OCI-LY1 (cell line): ENCODE measurements at regions not wholly inside any gene's neighbourhood (a gene's known extent, or its start where the extent isn't known, plus 50 kb on each side); places are given as distances from the start of the nearest gene placed in this dataset.

Experiments used
- H2AFZ ChIP-seq: fragments of 200-600 bp; sonication (generic), shearing (Covaris generic); 2 replicates; pipeline ENCODE4 v1.6.0; 2014; ENCODE audit warnings: antibody characterized with exemption, mild to moderate bottlenecking, low read length
- H3F3A ChIP-seq: fragments of 200-600 bp; sonication (generic), shearing (Covaris generic); 2 replicates; pipeline ENCODE4 v1.6.0; 2014; ENCODE audit warnings: mild to moderate bottlenecking, antibody characterized with exemption, low read length, moderate library complexity; ENCODE audit not compliant: insufficient read depth
- H3K27ac ChIP-seq: fragments of 200-600 bp; sonication (generic); 2 replicates; pipeline ENCODE4 v1.5.1; 2014; ENCODE audit warnings: low read length, mixed run types, mild to moderate bottlenecking, low read depth; ENCODE audit not compliant: poor library complexity, severe bottlenecking
- H3K27me3 ChIP-seq: fragments of 200-600 bp; sonication (generic); 2 replicates; pipeline ENCODE4 v1.6.0; 2014; ENCODE audit warnings: antibody characterized with exemption, mild to moderate bottlenecking, low read length, moderate library complexity; ENCODE audit not compliant: insufficient read depth
- H3K36me3 ChIP-seq: fragments of 200-600 bp; sonication (generic); 2 replicates; pipeline ENCODE4 v1.6.1; 2014; ENCODE audit warnings: mild to moderate bottlenecking, antibody characterized with exemption, low read length, moderate library complexity, mixed read lengths; ENCODE audit not compliant: insufficient read depth
- H3K4me1 ChIP-seq: fragments of 200-600 bp; sonication (generic); 2 replicates; pipeline ENCODE4 v1.5.1; 2014; ENCODE audit warnings: mild to moderate bottlenecking, low read length, moderate library complexity; ENCODE audit not compliant: insufficient read depth, severe bottlenecking
- H3K4me2 ChIP-seq: fragments of 200-600 bp; sonication (generic), shearing (Covaris generic); 2 replicates; pipeline ENCODE4 v1.6.1; 2014; ENCODE audit warnings: low read length
- H3K4me3 ChIP-seq: fragments of 200-600 bp; sonication (generic); 2 replicates; pipeline ENCODE4 v1.5.1; 2014; ENCODE audit warnings: low read length, low read depth, mild to moderate bottlenecking, mixed read lengths; ENCODE audit not compliant: poor library complexity, severe bottlenecking
- H3K79me2 ChIP-seq: fragments of 200-600 bp; shearing (Covaris generic); 2 replicates; pipeline ENCODE4 v1.6.1; 2016; ENCODE audit warnings: mixed run types, low read length, mixed read lengths; ENCODE audit not compliant: insufficient read depth
- H3K9ac ChIP-seq: fragments of 200-600 bp; sonication (generic), shearing (Covaris generic); 2 replicates; pipeline ENCODE4 v1.6.1; 2014; ENCODE audit warnings: mild to moderate bottlenecking, low read length, mixed read lengths
- H3K9me2 ChIP-seq: fragments of 200-600 bp; sonication (generic), shearing (Covaris generic); 2 replicates; pipeline ENCODE4 v1.6.1; 2014; ENCODE audit warnings: low read depth, mild to moderate bottlenecking, low read length, mixed read lengths
- H3K9me3 ChIP-seq: fragments of 200-600 bp; shearing (Covaris generic); 2 replicates; pipeline ENCODE4 v1.6.1; 2014; ENCODE audit warnings: low read length, mixed read lengths
- H4K20me1 ChIP-seq: fragments of 200-600 bp; sonication (generic), shearing (Covaris generic); 2 replicates; pipeline ENCODE4 v1.6.0; 2016; ENCODE audit warnings: mild to moderate bottlenecking, low read length; ENCODE audit not compliant: insufficient read depth
- EZH2 ChIP-seq: fragments of 200-600 bp; sonication (generic), shearing (Covaris generic); IDR thresholded peaks from 2 replicates; pipeline ENCODE4 v1.8.0; 2017; ENCODE audit warnings: borderline replicate concordance, mixed run types, mild to moderate bottlenecking, antibody characterized with exemption, low read length, moderate library complexity, mixed read lengths
- TF ChIP-seq, protein P1 (sequence below): fragments of 200-600 bp; sonication (generic), shearing (Covaris generic); IDR thresholded peaks from 2 replicates; pipeline ENCODE4 v1.5.1; 2017; ENCODE audit warnings: mild to moderate bottlenecking, antibody characterized with exemption, low read length, moderate library complexity, mixed read lengths

DNA sequence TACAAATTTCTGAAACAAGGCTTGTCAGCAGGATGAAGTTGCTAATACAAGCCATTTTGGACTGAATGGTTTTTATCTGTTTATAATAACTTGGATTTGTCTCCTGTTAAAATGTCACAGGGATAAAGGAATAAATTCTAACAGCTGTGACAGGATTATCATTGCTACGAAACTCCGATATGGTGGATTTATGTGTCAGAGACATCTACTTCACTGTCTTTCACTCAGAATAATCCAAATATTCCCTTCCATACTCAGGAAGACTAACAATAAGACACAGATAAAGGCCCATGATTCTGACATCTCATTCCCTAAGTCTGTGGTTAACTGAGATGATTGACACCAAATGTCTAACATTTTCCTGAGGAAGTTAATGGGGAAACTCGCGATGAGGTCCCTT is 529.8 kb upstream of the GOT2 start:
- Histone ChIP-seq H3K36me3 (no peaks in the 10 kb centered on the region), H3K9me3 (no peaks in the 10 kb centered on the region), H3K27ac (no peak overlapping the region), H3K4me3 (no peak overlapping the region), H3K9me2 (no peaks in the 10 kb centered on the region), H3K27me3 (no peaks in the 10 kb centered on the region), H3K9ac (no peak overlapping the region), H3F3A (no peaks in the 10 kb centered on the region), H3K79me2 (no peaks in the 10 kb centered on the region), H3K4me1 (no peaks in the 10 kb centered on the region), H4K20me1 (no peaks in the 10 kb centered on the region), H2AFZ (no peak overlapping the region), H3K4me2 (no peak overlapping the region)
- TF ChIP-seq, protein P1, sequence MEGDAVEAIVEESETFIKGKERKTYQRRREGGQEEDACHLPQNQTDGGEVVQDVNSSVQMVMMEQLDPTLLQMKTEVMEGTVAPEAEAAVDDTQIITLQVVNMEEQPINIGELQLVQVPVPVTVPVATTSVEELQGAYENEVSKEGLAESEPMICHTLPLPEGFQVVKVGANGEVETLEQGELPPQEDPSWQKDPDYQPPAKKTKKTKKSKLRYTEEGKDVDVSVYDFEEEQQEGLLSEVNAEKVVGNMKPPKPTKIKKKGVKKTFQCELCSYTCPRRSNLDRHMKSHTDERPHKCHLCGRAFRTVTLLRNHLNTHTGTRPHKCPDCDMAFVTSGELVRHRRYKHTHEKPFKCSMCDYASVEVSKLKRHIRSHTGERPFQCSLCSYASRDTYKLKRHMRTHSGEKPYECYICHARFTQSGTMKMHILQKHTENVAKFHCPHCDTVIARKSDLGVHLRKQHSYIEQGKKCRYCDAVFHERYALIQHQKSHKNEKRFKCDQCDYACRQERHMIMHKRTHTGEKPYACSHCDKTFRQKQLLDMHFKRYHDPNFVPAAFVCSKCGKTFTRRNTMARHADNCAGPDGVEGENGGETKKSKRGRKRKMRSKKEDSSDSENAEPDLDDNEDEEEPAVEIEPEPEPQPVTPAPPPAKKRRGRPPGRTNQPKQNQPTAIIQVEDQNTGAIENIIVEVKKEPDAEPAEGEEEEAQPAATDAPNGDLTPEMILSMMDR = no peak
- no peak for TF ChIP-seq EZH2

DNA sequence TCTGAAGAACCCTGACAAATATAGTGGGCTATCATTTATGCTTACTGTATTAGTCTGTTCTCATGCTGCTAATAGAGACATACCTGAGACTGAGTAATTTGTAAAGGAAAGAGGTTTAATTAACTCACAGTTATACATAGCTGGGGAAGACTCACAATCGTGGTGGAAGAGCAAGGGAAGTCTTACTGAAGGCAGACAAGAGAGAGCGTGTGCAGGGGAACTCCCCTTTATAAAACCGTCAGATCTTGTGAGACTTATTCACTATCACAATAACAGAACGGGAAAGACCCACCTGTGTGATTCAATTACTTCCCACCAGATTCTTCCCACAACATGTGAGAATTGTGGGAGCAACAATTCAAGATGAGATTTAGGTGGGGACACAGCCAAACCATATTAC is 526.8 kb upstream of the GOT2 start:
- no peaks in the 10 kb centered on the region for H3K36me3 ChIP-seq
- no peaks in the 10 kb centered on the region for H4K20me1 ChIP-seq
- no peak overlapping the region for H3K4me2 ChIP-seq
- no peaks in the 10 kb centered on the region for H3K9me2 ChIP-seq
- no peaks in the 10 kb centered on the region for H3K4me1 ChIP-seq
- H3K4me3 ChIP-seq = no peak overlapping the region
- H3K27ac ChIP-seq = no peak overlapping the region
- H2AFZ ChIP-seq = no peak overlapping the region
- no peaks in the 10 kb centered on the region for H3K79me2 ChIP-seq
- no peaks in the 10 kb centered on the region for H3K9me3 ChIP-seq
- no peaks in the 10 kb centered on the region for H3K27me3 ChIP-seq
- H3K9ac ChIP-seq = no peak overlapping the region
- H3F3A ChIP-seq = no peaks in the 10 kb centered on the region
- no peak for TF ChIP-seq EZH2
- TF ChIP-seq, protein P1 = no peak

DNA sequence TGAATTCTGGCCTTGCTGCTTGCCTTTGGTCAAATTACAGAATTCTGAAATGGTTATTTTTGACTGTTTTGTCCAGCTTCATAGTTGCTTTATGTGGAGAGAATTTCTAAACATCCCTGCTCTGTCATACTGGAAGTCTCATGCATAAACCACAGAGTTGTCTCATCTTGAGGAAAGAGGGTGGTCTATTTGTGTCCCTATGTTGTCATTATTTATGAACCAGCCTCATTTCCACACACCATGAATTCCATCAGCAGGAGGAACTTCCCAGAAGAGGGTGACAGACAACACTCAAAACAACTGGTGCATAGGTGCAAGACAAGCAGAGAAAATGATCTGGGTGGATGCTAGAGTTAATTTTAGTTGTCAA is 525.8 kb upstream of the GOT2 start:
- Histone ChIP-seq H3K9ac (no peak overlapping the region), H3K27ac (no peak overlapping the region), H3F3A (no peaks in the 10 kb centered on the region), H3K4me3 (no peak overlapping the region), H4K20me1 (no peaks in the 10 kb centered on the region), H3K9me2 (no peaks in the 10 kb centered on the region), H3K4me2 (no peak overlapping the region), H3K36me3 (no peaks in the 10 kb centered on the region), H3K4me1 (no peaks in the 10 kb centered on the region), H2AFZ (no peak overlapping the region), H3K79me2 (no peaks in the 10 kb centered on the region), H3K27me3 (no peaks in the 10 kb centered on the region), H3K9me3 (no peaks in the 10 kb centered on the region)
- TF ChIP-seq EZH2 = no peak
- TF ChIP-seq, protein P1 = no peak
